Stimulated activated effector memory CD8-positive, alpha-beta T cell treated with anti-CD3 and anti-CD28 coated beads, Interleukin-12 subunit alpha, Interleukin-12 subunit beta, amount 100 ng/mL, for 72 hours (primary cell): ENCODE measurements at regions not wholly inside any gene's neighbourhood (a gene's known extent, or its start where the extent isn't known, plus 50 kb on each side); places are given as distances from the start of the nearest gene placed in this dataset.

Experiments used
- ATAC-seq: fragments of 150-1000 bp; cut with Tn5 transposase; 2 replicates; pipeline ENCODE4 v1.10.0; 2021
- DNase-seq, 2 donors: peaks; one replicate each; pipeline ENCODE4 v3.0.0; 2021 to 2022; ENCODE audit warnings: low spot score in 2 of 2
- H3K27ac Mint-ChIP-seq: one replicate; pipeline ENCODE4 v1.8.0; 2022; ENCODE audit warnings: mild to moderate bottlenecking, mixed read lengths
- H3K36me3 Mint-ChIP-seq: one replicate; pipeline ENCODE4 v1.8.0; 2022; ENCODE audit warnings: mild to moderate bottlenecking, mixed read lengths
- H3K4me1 Mint-ChIP-seq: one replicate; pipeline ENCODE4 v1.8.0; 2022; ENCODE audit warnings: mixed read lengths
- H3K4me3 Mint-ChIP-seq: one replicate; pipeline ENCODE4 v1.8.0; 2022; ENCODE audit warnings: mild to moderate bottlenecking, mixed read lengths
- H3K9me3 Mint-ChIP-seq: one replicate; pipeline ENCODE4 v1.8.0; 2022; ENCODE audit warnings: mixed read lengths

GRCh38 chr7:41351091-41351490 lies 351.8 kb downstream of the INHBA start:
- no peaks in the 10 kb centered on the region for H3K4me1 Mint-ChIP-seq
- H3K4me3 Mint-ChIP-seq: no peak overlapping the region
- H3K9me3 Mint-ChIP-seq: peaks cover 11% of the 10 kb centered on the region
- ATAC-seq: no peak
- no peak overlapping the region for H3K27ac Mint-ChIP-seq
- DNase-seq: no peak
- no peaks in the 10 kb centered on the region for H3K36me3 Mint-ChIP-seq

- H3K27ac Mint-ChIP-seq: no peak overlapping the region
- ATAC-seq: no peak
- no peak overlapping the region for H3K4me3 Mint-ChIP-seq
- H3K36me3 Mint-ChIP-seq: peaks cover under 1% of the 10 kb centered on the region
- H3K4me1 Mint-ChIP-seq: no peaks in the 10 kb centered on the region
- DNase-seq: no peak
- peaks cover 22% of the 10 kb centered on the region for H3K9me3 Mint-ChIP-seq
Observed at GRCh38 chr7:41346878-41347277, 356.0 kb downstream of the INHBA start.

GRCh38 chr7:41339913-41340676 lies 362.8 kb downstream of the INHBA start:
- H3K9me3 Mint-ChIP-seq: peaks cover 21% of the 10 kb centered on the region
- DNase-seq: no peak
- no peak for ATAC-seq
- H3K4me3 Mint-ChIP-seq: no peak overlapping the region
- no peak overlapping the region for H3K27ac Mint-ChIP-seq
- H3K36me3 Mint-ChIP-seq: peaks cover 4% of the 10 kb centered on the region
- no peaks in the 10 kb centered on the region for H3K4me1 Mint-ChIP-seq

- Mint-ChIP-seq H3K27ac (no peak overlapping the region), H3K4me3 (no peak overlapping the region), H3K9me3 (peaks cover 4% of the 10 kb centered on the region), H3K36me3 (peaks cover 4% of the 10 kb centered on the region), H3K4me1 (no peaks in the 10 kb centered on the region)
- ATAC-seq (no peak), DNase-seq (no peak)
Observed at GRCh38 chr7:41336981-41337380, 365.9 kb downstream of the INHBA start.

GRCh38 chr7:41336455-41336952 lies 366.4 kb downstream of the INHBA start:
- Mint-ChIP-seq H3K4me3 (no peak overlapping the region), H3K27ac (no peak overlapping the region), H3K9me3 (no peaks in the 10 kb centered on the region), H3K4me1 (no peaks in the 10 kb centered on the region), H3K36me3 (no peaks in the 10 kb centered on the region)
- ATAC-seq (no peak), DNase-seq (no peak)

GRCh38 chr7:41334071-41334862 lies 368.6 kb downstream of the INHBA start:
- DNase-seq: no peak
- Mint-ChIP-seq H3K9me3 (peaks cover 3% of the 10 kb centered on the region), H3K4me3 (no peak overlapping the region), H3K36me3 (no peaks in the 10 kb centered on the region), H3K4me1 (no peaks in the 10 kb centered on the region), H3K27ac (no peak overlapping the region)
- no peak for ATAC-seq

- no peak overlapping the region for H3K4me3 Mint-ChIP-seq
- DNase-seq (no peak), ATAC-seq (no peak)
- H3K9me3 Mint-ChIP-seq: peaks cover 7% of the 10 kb centered on the region
- H3K36me3 Mint-ChIP-seq: no peaks in the 10 kb centered on the region
- no peaks in the 10 kb centered on the region for H3K4me1 Mint-ChIP-seq
- H3K27ac Mint-ChIP-seq: no peak overlapping the region
Observed at GRCh38 chr7:41333511-41333910, 369.4 kb downstream of the INHBA start.

GRCh38 chr7:41331194-41331593 lies 371.7 kb downstream of the INHBA start:
- Mint-ChIP-seq H3K4me1 (no peaks in the 10 kb centered on the region), H3K27ac (no peak overlapping the region), H3K4me3 (no peak overlapping the region), H3K9me3 (peaks cover 11% of the 10 kb centered on the region), H3K36me3 (no peaks in the 10 kb centered on the region)
- ATAC-seq (no peak), DNase-seq (no peak)

- no peak for ATAC-seq
- Mint-ChIP-seq H3K4me3 (no peak overlapping the region), H3K9me3 (peaks cover 15% of the 10 kb centered on the region), H3K36me3 (no peaks in the 10 kb centered on the region), H3K27ac (no peak overlapping the region), H3K4me1 (no peaks in the 10 kb centered on the region)
- DNase-seq: no peak
Observed at GRCh38 chr7:41328544-41328943, 374.3 kb downstream of the INHBA start.

- no peak overlapping the region for H3K27ac Mint-ChIP-seq
Observed at GRCh38 chr7:41328131-41328530, 374.8 kb downstream of the INHBA start.

GRCh38 chr7:41326616-41327015 lies 376.3 kb downstream of the INHBA start:
- H3K36me3 Mint-ChIP-seq: no peaks in the 10 kb centered on the region
- H3K4me1 Mint-ChIP-seq: no peaks in the 10 kb centered on the region
- H3K4me3 Mint-ChIP-seq: no peak overlapping the region
- ATAC-seq: no peak
- DNase-seq: no peak
- no peak overlapping the region for H3K27ac Mint-ChIP-seq
- peaks cover 15% of the 10 kb centered on the region for H3K9me3 Mint-ChIP-seq

More at GRCh38 chr7:41328131-41328530, 374.8 kb downstream of the INHBA start:
- Mint-ChIP-seq H3K9me3 (peaks cover 15% of the 10 kb centered on the region), H3K4me3 (no peak overlapping the region), H3K4me1 (no peaks in the 10 kb centered on the region), H3K36me3 (no peaks in the 10 kb centered on the region)
- ATAC-seq (no peak), DNase-seq (no peak)

GRCh38 chr7:41323806-41324205 lies 379.1 kb downstream of the INHBA start:
- Mint-ChIP-seq H3K4me1 (no peaks in the 10 kb centered on the region), H3K4me3 (no peak overlapping the region)
- DNase-seq: no peak

GRCh38 chr7:41319581-41319980 lies 383.3 kb downstream of the INHBA start:
- no peak for ATAC-seq
- Mint-ChIP-seq H3K9me3 (no peaks in the 10 kb centered on the region), H3K4me3 (no peak overlapping the region), H3K36me3 (no peaks in the 10 kb centered on the region), H3K27ac (no peak overlapping the region), H3K4me1 (no peaks in the 10 kb centered on the region)
- DNase-seq: no peak

More at GRCh38 chr7:41323806-41324205, 379.1 kb downstream of the INHBA start:
- Mint-ChIP-seq H3K36me3 (no peaks in the 10 kb centered on the region), H3K27ac (no peak overlapping the region), H3K9me3 (peaks cover 10% of the 10 kb centered on the region)
- no peak for ATAC-seq

GRCh38 chr7:41316410-41316809 lies 386.5 kb downstream of the INHBA start:
- no peak for ATAC-seq

GRCh38 chr7:41315764-41316163 lies 387.1 kb downstream of the INHBA start:
- DNase-seq (no peak), ATAC-seq (no peak)
- Mint-ChIP-seq H3K27ac (no peak overlapping the region), H3K9me3 (peaks cover 8% of the 10 kb centered on the region), H3K4me3 (no peak overlapping the region), H3K36me3 (no peaks in the 10 kb centered on the region), H3K4me1 (no peaks in the 10 kb centered on the region)

More at GRCh38 chr7:41316410-41316809, 386.5 kb downstream of the INHBA start:
- no peak overlapping the region for H3K4me3 Mint-ChIP-seq
- peaks cover 8% of the 10 kb centered on the region for H3K9me3 Mint-ChIP-seq
- no peak overlapping the region for H3K27ac Mint-ChIP-seq
- no peaks in the 10 kb centered on the region for H3K36me3 Mint-ChIP-seq
- no peak for DNase-seq
- no peaks in the 10 kb centered on the region for H3K4me1 Mint-ChIP-seq

GRCh38 chr7:41313171-41313570 lies 389.7 kb downstream of the INHBA start:
- no peak overlapping the region for H3K27ac Mint-ChIP-seq
- DNase-seq: no peak

More at GRCh38 chr7:41313171-41313570, 389.7 kb downstream of the INHBA start:
- Mint-ChIP-seq H3K4me3 (no peak overlapping the region), H3K36me3 (no peaks in the 10 kb centered on the region), H3K9me3 (peaks cover 8% of the 10 kb centered on the region), H3K4me1 (no peaks in the 10 kb centered on the region)
- ATAC-seq: no peak
